ENCODE measurements at regions not wholly inside any gene's neighbourhood (a gene's known extent, or its start where the extent isn't known, plus 50 kb on each side); places are given as distances from the start of the nearest gene placed in this dataset.

DNA sequence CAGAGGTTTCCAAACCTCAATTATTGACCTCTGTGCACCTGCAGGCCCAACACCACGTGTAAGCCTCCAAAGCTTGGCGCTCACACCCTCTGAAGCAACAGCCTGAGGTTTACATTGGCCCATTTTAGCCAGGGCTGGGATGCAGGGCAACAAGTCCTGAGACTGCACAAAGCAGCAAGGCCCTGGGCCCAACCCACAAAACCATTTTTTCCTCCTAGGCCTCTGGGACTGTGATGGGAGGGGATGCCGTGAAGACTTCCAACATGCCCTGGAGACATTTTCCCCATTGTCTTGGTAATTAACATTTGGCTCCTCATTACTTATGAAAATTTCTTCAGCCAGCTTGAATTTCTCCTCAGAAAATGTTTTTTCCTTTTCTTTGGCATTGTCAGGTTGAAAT, 54.9 kb upstream of the CNKSR2 start:
- TF ChIP-seq POLR2A (IDR thresholded peaks at IDR 0.05) (no peak), POLR2AphosphoS5 (IDR thresholded peaks at IDR 0.05) (no peak), EP300 (IDR thresholded peaks at IDR 0.05) (no peak)
- TF ChIP-seq, protein P1, sequence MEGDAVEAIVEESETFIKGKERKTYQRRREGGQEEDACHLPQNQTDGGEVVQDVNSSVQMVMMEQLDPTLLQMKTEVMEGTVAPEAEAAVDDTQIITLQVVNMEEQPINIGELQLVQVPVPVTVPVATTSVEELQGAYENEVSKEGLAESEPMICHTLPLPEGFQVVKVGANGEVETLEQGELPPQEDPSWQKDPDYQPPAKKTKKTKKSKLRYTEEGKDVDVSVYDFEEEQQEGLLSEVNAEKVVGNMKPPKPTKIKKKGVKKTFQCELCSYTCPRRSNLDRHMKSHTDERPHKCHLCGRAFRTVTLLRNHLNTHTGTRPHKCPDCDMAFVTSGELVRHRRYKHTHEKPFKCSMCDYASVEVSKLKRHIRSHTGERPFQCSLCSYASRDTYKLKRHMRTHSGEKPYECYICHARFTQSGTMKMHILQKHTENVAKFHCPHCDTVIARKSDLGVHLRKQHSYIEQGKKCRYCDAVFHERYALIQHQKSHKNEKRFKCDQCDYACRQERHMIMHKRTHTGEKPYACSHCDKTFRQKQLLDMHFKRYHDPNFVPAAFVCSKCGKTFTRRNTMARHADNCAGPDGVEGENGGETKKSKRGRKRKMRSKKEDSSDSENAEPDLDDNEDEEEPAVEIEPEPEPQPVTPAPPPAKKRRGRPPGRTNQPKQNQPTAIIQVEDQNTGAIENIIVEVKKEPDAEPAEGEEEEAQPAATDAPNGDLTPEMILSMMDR (IDR thresholded peaks at IDR 0.05): no peak
